Fibroblast of lung (primary cell): ENCODE measurements at regions not wholly inside any gene's neighbourhood (a gene's known extent, or its start where the extent isn't known, plus 50 kb on each side); places are given as distances from the start of the nearest gene placed in this dataset.

Experiments used
- CTCF ChIP-seq, 2 donors: IDR thresholded peaks in 1 of 2; conservative IDR thresholded peaks in 1 of 2; 1 replicate in 1 of 2; 2 replicates in 1 of 2; pipeline ENCODE4 v1.5.1; 2011 to 2012; ENCODE audit warnings: low read length in 2 of 2, control low read depth in 1 of 2, inconsistent platforms in 1 of 2, low read depth in 1 of 2, mild to moderate bottlenecking in 1 of 2
- EZH2 ChIP-seq: IDR thresholded peaks from 2 replicates; pipeline ENCODE4 v1.5.1; 2012; ENCODE audit warnings: low read length, control low read depth, mild to moderate bottlenecking; ENCODE audit errors: missing control alignments

DNA sequence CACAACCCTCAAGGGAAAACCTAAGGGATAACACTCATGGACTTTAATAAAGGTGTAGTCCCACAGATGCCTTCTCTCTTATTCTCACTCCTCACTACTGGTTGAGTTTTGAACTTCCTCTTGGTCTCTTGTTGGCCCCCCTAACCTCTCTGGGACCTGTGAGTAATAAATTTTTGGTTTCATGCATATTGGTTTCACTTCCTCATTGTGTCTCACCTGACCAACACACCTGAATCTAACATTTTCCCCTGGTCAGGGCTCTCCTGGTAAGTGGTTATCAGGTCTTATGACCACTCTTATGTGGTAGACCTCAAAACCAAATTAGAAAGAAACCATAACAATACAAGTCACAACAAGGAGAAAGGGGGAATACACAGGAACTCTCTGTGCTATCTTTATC, 60.5 kb upstream of the PRMT6 start:
- TF ChIP-seq CTCF (conservative IDR thresholded peaks at IDR 0.05 in 1 of 2, IDR thresholded peaks at IDR 0.05 in 1 of 2; ENCODE audit: low read depth in 1 of 2, low read length in 2 of 2), result no peak
- no peak for TF ChIP-seq EZH2
